HepG2 (cell line): ENCODE measurements at regions not wholly inside any gene's neighbourhood (a gene's known extent, or its start where the extent isn't known, plus 50 kb on each side); places are given as distances from the start of the nearest gene placed in this dataset.

ENCODE experiments used
- ATAC-seq: fragments of 200-7000 bp; cut with Tn5 transposase; 3 replicates; pipeline ENCODE4 v1.9.1; 2020; ENCODE audit warnings: mild to moderate bottlenecking, moderate library complexity
- BruUV-seq: library from RNA; stranded (reverse); fragments of 400-500 nt; replicated peaks from 2 replicates; lab custom pipeline; 2021; lab: Mats Ljungman, UMichigan
- CTCF ChIA-PET: fragments of 300-600 bp; formaldehyde crosslinking; extraction: SDS; loops from one replicate; lab custom pipeline; 2021; ENCODE audit warnings: low total read pairs, inconsistent platforms, low intra/inter-chr PET ratio; lab: Yijun Ruan, JAX
- POLR2A ChIA-PET: fragments of 350-600 bp; sonication (Branson Sonifier 250); formaldehyde crosslinking; loops from one replicate; lab custom pipeline; 2020; ENCODE audit warnings: antibody characterized with exemption, inconsistent platforms; lab: Yijun Ruan, JAX
- DNase-seq: peaks from one replicate; pipeline ENCODE4 v3.0.0-alpha.2; 2015; ENCODE audit warnings: low spot score
- FAIRE-seq: peaks from 3 replicates; lab custom pipeline; 2011; peaks lifted over from hg19 to GRCh38; lab: Jason Lieb, UNC
- H2AFZ ChIP-seq: one replicate; pipeline ENCODE4 v1.6.1; 2011; ENCODE audit warnings: low read length, inconsistent platforms
- H3K27ac ChIP-seq: fragments of 300-600 bp; 3 replicates; pipeline ENCODE4 v1.8.0; 2011; ENCODE audit warnings: mixed run types, mild to moderate bottlenecking, mixed read lengths, low read length, inconsistent platforms; ENCODE audit not compliant: insufficient read depth; ENCODE audit errors: extremely low read length
- H3K27me3 ChIP-seq, 2 experiments: fragments of 200-600 bp in 1 of 2; 2 replicates in 1 of 2; 3 replicates in 1 of 2; pipeline versions ENCODE4 v1.6.0 to v1.8.0; 2011; ENCODE audit warnings: low read length in 2 of 2, mild to moderate bottlenecking in 2 of 2, moderate library complexity in 2 of 2, inconsistent platforms in 1 of 2; ENCODE audit not compliant: insufficient read depth in 2 of 2, control insufficient read depth in 1 of 2
- H3K36me3 ChIP-seq, 2 experiments: fragments of 200-600 bp in 1 of 2; replicated peaks in 1 of 2; 2 replicates in 1 of 2; 3 replicates in 1 of 2; pipeline versions ENCODE4 v1.5.1 to v1.8.0; 2011; ENCODE audit warnings: low read length in 2 of 2, inconsistent platforms in 1 of 2; ENCODE audit not compliant: insufficient read depth in 2 of 2, control insufficient read depth in 1 of 2
- H3K4me1 ChIP-seq: 2 replicates; pipeline ENCODE4 v1.5.1; 2012; ENCODE audit warnings: low read length, inconsistent platforms; ENCODE audit not compliant: insufficient read depth
- H3K4me2 ChIP-seq: 2 replicates; pipeline ENCODE4 v1.6.0; 2011; ENCODE audit warnings: low read depth, low read length, inconsistent platforms
- H3K4me3 ChIP-seq, 3 experiments: fragments of 200-600 bp in 1 of 3; sonication (generic), shearing (Covaris generic) in 1 of 3; replicated peaks in 1 of 3; 2 replicates each; pipeline ENCODE4 v1.5.1; 2011 to 2016; ENCODE audit warnings: low read length in 3 of 3, inconsistent platforms in 2 of 3, low read depth in 2 of 3, mild to moderate bottlenecking in 2 of 3, control low read depth in 1 of 3, mixed read lengths in 1 of 3; ENCODE audit not compliant: insufficient read depth in 1 of 3
- H3K79me2 ChIP-seq: one replicate; pipeline ENCODE4 v1.6.1; 2011; ENCODE audit warnings: low read length, inconsistent platforms; ENCODE audit not compliant: insufficient read depth
- H3K9ac ChIP-seq: 2 replicates; pipeline ENCODE4 v1.6.0; 2011; ENCODE audit warnings: mild to moderate bottlenecking, low read depth, low read length, inconsistent platforms; ENCODE audit not compliant: insufficient read depth
- H3K9me3 ChIP-seq: 2 replicates; pipeline ENCODE4 v1.5.1; 2012; ENCODE audit warnings: mild to moderate bottlenecking, low read length
- H4K20me1 ChIP-seq: 2 replicates; pipeline ENCODE4 v1.6.0; 2011; ENCODE audit warnings: inconsistent platforms, mild to moderate bottlenecking, low read length, moderate library complexity; ENCODE audit not compliant: insufficient read depth
- ATM ChIP-seq: fragments of 450-650 bp; IDR thresholded peaks from 2 replicates; pipeline ENCODE4 v1.7.1; 2017; ENCODE audit warnings: mild to moderate bottlenecking, borderline replicate concordance
- E2F1 ChIP-seq: sonication (generic); formaldehyde crosslinking; IDR thresholded peaks from 2 replicates; pipeline ENCODE4 v1.5.0; 2020; ENCODE audit warnings: missing genetic modification reagents
- GABPA ChIP-seq, 2 experiments: IDR thresholded peaks; 2 replicates each; pipeline ENCODE4 v1.6.1; 2011 to 2016; ENCODE audit warnings: low read depth in 2 of 2, low read length in 1 of 2, missing biosample characterization in 1 of 2, missing genetic modification characterization in 1 of 2
- HNF4A ChIP-seq: sonication (generic); formaldehyde crosslinking; IDR thresholded peaks from 2 replicates; pipeline ENCODE4 v1.4.0; 2020; ENCODE audit warnings: missing genetic modification reagents
- HNRNPK ChIP-seq: fragments of 200-400 bp; formaldehyde crosslinking; IDR thresholded peaks from 2 replicates; pipeline ENCODE4 v1.6.1; 2018; ENCODE audit warnings: low read length, low read depth, moderate library complexity, mild to moderate bottlenecking; ENCODE audit not compliant: poor library complexity, severe bottlenecking
- MAX ChIP-seq: IDR thresholded peaks from 2 replicates; pipeline ENCODE4 v1.6.1; 2012; ENCODE audit warnings: inconsistent platforms
- MBD4 ChIP-seq: IDR thresholded peaks from 2 replicates; pipeline ENCODE4 v1.6.1; 2012; ENCODE audit warnings: low read length, inconsistent platforms, borderline replicate concordance
- NFKBIZ ChIP-seq: IDR thresholded peaks from 2 replicates; pipeline ENCODE4 v1.6.1; 2018; ENCODE audit warnings: missing genetic modification reagents, missing compliant biosample characterization
- TFDP1 ChIP-seq: IDR thresholded peaks from 2 replicates; pipeline ENCODE4 v1.6.1; 2016; ENCODE audit warnings: missing compliant biosample characterization, missing genetic modification reagents, borderline replicate concordance
- TGIF2 ChIP-seq: IDR thresholded peaks from 2 replicates; pipeline ENCODE4 v1.6.1; 2016; ENCODE audit warnings: control low read depth, missing compliant biosample characterization
- THYN1 ChIP-seq: sonication (generic); formaldehyde crosslinking; IDR thresholded peaks from 2 replicates; pipeline ENCODE4 v1.8.1; 2023; ENCODE audit warnings: low read depth, mild to moderate bottlenecking, moderate library complexity, missing genetic modification reagents, borderline replicate concordance
- XBP1 ChIP-seq: sonication (generic); formaldehyde crosslinking; IDR thresholded peaks from 2 replicates; pipeline ENCODE4 v1.5.0; 2020; ENCODE audit warnings: missing genetic modification reagents
- ZNF142 ChIP-seq: sonication (generic); formaldehyde crosslinking; IDR thresholded peaks from 2 replicates; pipeline ENCODE4 v1.4.0; 2020; ENCODE audit warnings: missing genetic modification reagents
- ZNF749 ChIP-seq: sonication (generic); formaldehyde crosslinking; IDR thresholded peaks from 2 replicates; pipeline ENCODE4 v1.8.0; 2022; ENCODE audit warnings: mild to moderate bottlenecking, missing genetic modification reagents, moderate library complexity, borderline replicate concordance
- in situ Hi-C: cut with HindIII; loops from 2 replicates; pipeline ENCODE4 v1.10.0; 2017; ENCODE audit warnings: low pct_unique_long_range_greater_than_20kb; ENCODE audit not compliant: extremely low pct_ligation_motif_present
- intact Hi-C: fragments of 100-400 bp; cut with micrococcal nuclease; formaldehyde crosslinking; loops from one replicate; pipeline ENCODE4 v1.10.0; 2022; ENCODE audit not compliant: unreplicated experiment
- TF ChIP-seq, protein P1 (sequence below): IDR thresholded peaks from 2 replicates; pipeline ENCODE4 v1.6.1; 2018; ENCODE audit warnings: missing genetic modification reagents

GRCh38 chr2:160837416-160837815, 322.8 kb upstream of the TANK start:
- H3K9me3 ChIP-seq: no peaks in the 10 kb centered on the region
- intact Hi-C loops (loop anchor here (10.0 kb wide), 1 partner anchor 73 kb away; no protein-coding TSS in a partner anchor), in situ Hi-C loops (no loop called here)
- POLR2A ChIA-PET: no interaction called here
- no peak overlapping the region for H3K27ac ChIP-seq
- H3K9ac ChIP-seq: no peak overlapping the region
- no peak overlapping the region for H3K4me2 ChIP-seq
- no peak for TF ChIP-seq NFKBIZ (CRISPR knock-in tag)
- TF ChIP-seq HNF4A: no peak
- TF ChIP-seq GABPA (IDR thresholded peaks at IDR 0.05; ENCODE audit: low read depth, low read length): no peak
- no peak for TF ChIP-seq GABPA (CRISPR knock-in tag; IDR thresholded peaks at IDR 0.05; ENCODE audit: low read depth)
- TF ChIP-seq MBD4: no peak
- TF ChIP-seq, protein P1, sequence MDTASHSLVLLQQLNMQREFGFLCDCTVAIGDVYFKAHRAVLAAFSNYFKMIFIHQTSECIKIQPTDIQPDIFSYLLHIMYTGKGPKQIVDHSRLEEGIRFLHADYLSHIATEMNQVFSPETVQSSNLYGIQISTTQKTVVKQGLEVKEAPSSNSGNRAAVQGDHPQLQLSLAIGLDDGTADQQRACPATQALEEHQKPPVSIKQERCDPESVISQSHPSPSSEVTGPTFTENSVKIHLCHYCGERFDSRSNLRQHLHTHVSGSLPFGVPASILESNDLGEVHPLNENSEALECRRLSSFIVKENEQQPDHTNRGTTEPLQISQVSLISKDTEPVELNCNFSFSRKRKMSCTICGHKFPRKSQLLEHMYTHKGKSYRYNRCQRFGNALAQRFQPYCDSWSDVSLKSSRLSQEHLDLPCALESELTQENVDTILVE (CRISPR knock-in tag): no peak
- TF ChIP-seq HNRNPK: no peak
- no peak for TF ChIP-seq ATM
- no peak for TF ChIP-seq TFDP1
- no peak for TF ChIP-seq ZNF749 (CRISPR knock-in tag)
- TF ChIP-seq MAX: no peak
- no peak for TF ChIP-seq XBP1 (CRISPR knock-in tag)
- no peak for TF ChIP-seq TGIF2
- TF ChIP-seq THYN1 (CRISPR knock-in tag): no peak
- TF ChIP-seq ZNF142 (CRISPR knock-in tag): no peak
- TF ChIP-seq E2F1 (CRISPR knock-in tag): no peak
- no peaks in the 10 kb centered on the region for H4K20me1 ChIP-seq
- CTCF ChIA-PET: no interaction called here
- no peaks in the 10 kb centered on the region for H3K36me3 ChIP-seq
- no TSS peak for BruUV-seq
- FAIRE-seq: no peak
- no peaks in the 10 kb centered on the region; a peak in 1 of 5 replicates for H3K27me3 ChIP-seq
- no peaks in the 10 kb centered on the region for H3K79me2 ChIP-seq
- H3K4me3 ChIP-seq: no peak overlapping the region
- ATAC-seq: no peak
- H3K4me1 ChIP-seq: peaks cover 10% of the 10 kb centered on the region; the same call in 1 of the 2 replicates
- no peak overlapping the region for H2AFZ ChIP-seq
- DNase-seq: no peak
